ENCODE measurements at regions not wholly inside any gene's neighbourhood (a gene's known extent, or its start where the extent isn't known, plus 50 kb on each side); places are given as distances from the start of the nearest gene placed in this dataset.

GRCh38 chr1:177341773-177342172, 171.0 kb downstream of the BRINP2 start:
- TF ChIP-seq EZH2 (conservative IDR thresholded peaks at IDR 0.05; ENCODE audit: low read depth, low read length): no peak
- TF ChIP-seq HDAC6 (IDR thresholded peaks at IDR 0.05; ENCODE audit: low read depth, low read length): no peak
- TF ChIP-seq ZFP36 (IDR thresholded peaks at IDR 0.05; ENCODE audit: borderline replicate concordance, low read depth, low read length, partially characterized antibody): no peak
- TF ChIP-seq MXI1 (IDR thresholded peaks at IDR 0.05; ENCODE audit: borderline replicate concordance, low read depth, low read length): no peak
- TF ChIP-seq, protein P1, sequence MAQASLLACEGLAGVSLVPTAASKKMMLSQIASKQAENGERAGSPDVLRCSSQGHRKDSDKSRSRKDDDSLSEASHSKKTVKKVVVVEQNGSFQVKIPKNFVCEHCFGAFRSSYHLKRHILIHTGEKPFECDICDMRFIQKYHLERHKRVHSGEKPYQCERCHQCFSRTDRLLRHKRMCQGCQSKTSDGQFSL (CRISPR knock-in tag; IDR thresholded peaks at IDR 0.05): no peak
- TF ChIP-seq, protein P2, sequence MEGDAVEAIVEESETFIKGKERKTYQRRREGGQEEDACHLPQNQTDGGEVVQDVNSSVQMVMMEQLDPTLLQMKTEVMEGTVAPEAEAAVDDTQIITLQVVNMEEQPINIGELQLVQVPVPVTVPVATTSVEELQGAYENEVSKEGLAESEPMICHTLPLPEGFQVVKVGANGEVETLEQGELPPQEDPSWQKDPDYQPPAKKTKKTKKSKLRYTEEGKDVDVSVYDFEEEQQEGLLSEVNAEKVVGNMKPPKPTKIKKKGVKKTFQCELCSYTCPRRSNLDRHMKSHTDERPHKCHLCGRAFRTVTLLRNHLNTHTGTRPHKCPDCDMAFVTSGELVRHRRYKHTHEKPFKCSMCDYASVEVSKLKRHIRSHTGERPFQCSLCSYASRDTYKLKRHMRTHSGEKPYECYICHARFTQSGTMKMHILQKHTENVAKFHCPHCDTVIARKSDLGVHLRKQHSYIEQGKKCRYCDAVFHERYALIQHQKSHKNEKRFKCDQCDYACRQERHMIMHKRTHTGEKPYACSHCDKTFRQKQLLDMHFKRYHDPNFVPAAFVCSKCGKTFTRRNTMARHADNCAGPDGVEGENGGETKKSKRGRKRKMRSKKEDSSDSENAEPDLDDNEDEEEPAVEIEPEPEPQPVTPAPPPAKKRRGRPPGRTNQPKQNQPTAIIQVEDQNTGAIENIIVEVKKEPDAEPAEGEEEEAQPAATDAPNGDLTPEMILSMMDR (CRISPR knock-in tag; IDR thresholded peaks at IDR 0.05): no peak
- TF ChIP-seq EP300 (IDR thresholded peaks at IDR 0.05; ENCODE audit: low read depth in 2 of 2, low read length in 2 of 2): no peak
- no peak for TF ChIP-seq EP300 (CRISPR knock-in tag; IDR thresholded peaks at IDR 0.05; ENCODE audit: borderline replicate concordance)
- no peak for TF ChIP-seq ZBTB40 (IDR thresholded peaks at IDR 0.05)
- TF ChIP-seq ZBTB40 (CRISPR knock-in tag; IDR thresholded peaks at IDR 0.05): no peak
- no peak for TF ChIP-seq BRD4 (CRISPR knock-in tag; IDR thresholded peaks at IDR 0.05)
- TF ChIP-seq CHD4 (IDR thresholded peaks at IDR 0.05; ENCODE audit: borderline replicate concordance, low read length): no peak
- TF ChIP-seq, protein P3, sequence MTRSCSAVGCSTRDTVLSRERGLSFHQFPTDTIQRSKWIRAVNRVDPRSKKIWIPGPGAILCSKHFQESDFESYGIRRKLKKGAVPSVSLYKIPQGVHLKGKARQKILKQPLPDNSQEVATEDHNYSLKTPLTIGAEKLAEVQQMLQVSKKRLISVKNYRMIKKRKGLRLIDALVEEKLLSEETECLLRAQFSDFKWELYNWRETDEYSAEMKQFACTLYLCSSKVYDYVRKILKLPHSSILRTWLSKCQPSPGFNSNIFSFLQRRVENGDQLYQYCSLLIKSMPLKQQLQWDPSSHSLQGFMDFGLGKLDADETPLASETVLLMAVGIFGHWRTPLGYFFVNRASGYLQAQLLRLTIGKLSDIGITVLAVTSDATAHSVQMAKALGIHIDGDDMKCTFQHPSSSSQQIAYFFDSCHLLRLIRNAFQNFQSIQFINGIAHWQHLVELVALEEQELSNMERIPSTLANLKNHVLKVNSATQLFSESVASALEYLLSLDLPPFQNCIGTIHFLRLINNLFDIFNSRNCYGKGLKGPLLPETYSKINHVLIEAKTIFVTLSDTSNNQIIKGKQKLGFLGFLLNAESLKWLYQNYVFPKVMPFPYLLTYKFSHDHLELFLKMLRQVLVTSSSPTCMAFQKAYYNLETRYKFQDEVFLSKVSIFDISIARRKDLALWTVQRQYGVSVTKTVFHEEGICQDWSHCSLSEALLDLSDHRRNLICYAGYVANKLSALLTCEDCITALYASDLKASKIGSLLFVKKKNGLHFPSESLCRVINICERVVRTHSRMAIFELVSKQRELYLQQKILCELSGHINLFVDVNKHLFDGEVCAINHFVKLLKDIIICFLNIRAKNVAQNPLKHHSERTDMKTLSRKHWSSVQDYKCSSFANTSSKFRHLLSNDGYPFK (CRISPR knock-in tag; IDR thresholded peaks at IDR 0.05; ENCODE audit: borderline replicate concordance): no peak

All from HepG2 (cell line).